WTC11 (cell line): ENCODE measurements at regions not wholly inside any gene's neighbourhood (a gene's known extent, or its start where the extent isn't known, plus 50 kb on each side); places are given as distances from the start of the nearest gene placed in this dataset.
"Not testable (repeated sequence)": the region's sequence is repeated elsewhere in the genome, so short reads cannot be mapped to it uniquely, and the experiment has no call there.

Source experiments
- ATAC-seq: fragments of 200-7000 bp; cut with Tn5 transposase; 2 replicates; pipeline ENCODE4 v1.10.0; 2021; ENCODE audit warnings: mild to moderate bottlenecking, moderate library complexity
- CTCF ChIA-PET: fragments of 300-600 bp; sonication (Branson Sonifier 250); formaldehyde crosslinking; loops from one replicate; lab custom pipeline; 2021; ENCODE audit warnings: antibody characterized with exemption; lab: Charles Lee
- POLR2A ChIA-PET: fragments of 350-600 bp; sonication (Branson Sonifier 250); formaldehyde crosslinking; loops from one replicate; lab custom pipeline; 2021; ENCODE audit warnings: antibody characterized with exemption; lab: Charles Lee
- DNase-seq: peaks from one replicate; pipeline ENCODE4 v3.0.0; 2021; ENCODE audit warnings: low spot score
- H3K27ac Mint-ChIP-seq: 2 replicates; pipeline ENCODE4 v1.8.0; 2021; ENCODE audit warnings: mixed read lengths
- H3K27me3 Mint-ChIP-seq: 2 replicates; pipeline ENCODE4 v1.8.0; 2021; ENCODE audit warnings: low read depth, mild to moderate bottlenecking, moderate library complexity, mixed read lengths
- H3K36me3 Mint-ChIP-seq: 2 replicates; pipeline ENCODE4 v1.8.0; 2021; ENCODE audit warnings: mixed read lengths
- H3K4me1 Mint-ChIP-seq: 2 replicates; pipeline ENCODE4 v1.8.0; 2022; ENCODE audit warnings: mixed read lengths
- H3K4me3 Mint-ChIP-seq: 2 replicates; pipeline ENCODE4 v1.8.0; 2021; ENCODE audit warnings: mild to moderate bottlenecking, moderate library complexity, mixed read lengths
- H3K9me3 Mint-ChIP-seq: 2 replicates; pipeline ENCODE4 v1.8.0; 2021; ENCODE audit warnings: mixed read lengths
- ATF2 ChIP-seq: sonication (generic); formaldehyde crosslinking; IDR thresholded peaks from 2 replicates; pipeline ENCODE4 v1.8.1; 2022; ENCODE audit warnings: low read depth, missing genetic modification reagents, borderline replicate concordance
- ATF6 ChIP-seq: sonication (generic); formaldehyde crosslinking; IDR thresholded peaks from 2 replicates; pipeline ENCODE4 v1.8.1; 2023; ENCODE audit warnings: mild to moderate bottlenecking, missing genetic modification reagents
- ELF4 ChIP-seq: sonication (generic); formaldehyde crosslinking; IDR thresholded peaks from 2 replicates; pipeline ENCODE4 v1.8.1; 2022; ENCODE audit warnings: low read depth, mild to moderate bottlenecking, moderate library complexity, missing genetic modification reagents
- ERG ChIP-seq: fragments of 250-450 bp; sonication (Bioruptor Pico); IDR thresholded peaks from 2 replicates; pipeline ENCODE4 v1.8.0; 2021; ENCODE audit warnings: mild to moderate bottlenecking
- HMGA2 ChIP-seq: fragments of 250-450 bp; sonication (Bioruptor Pico); IDR thresholded peaks from 2 replicates; pipeline ENCODE4 v1.4.0; 2021; ENCODE audit warnings: mild to moderate bottlenecking, moderate library complexity
- IRF1 ChIP-seq: sonication (generic); formaldehyde crosslinking; IDR thresholded peaks from 2 replicates; pipeline ENCODE4 v1.8.0; 2023; ENCODE audit warnings: missing genetic modification reagents
- MYBL2 ChIP-seq: sonication (generic); formaldehyde crosslinking; IDR thresholded peaks from 2 replicates; pipeline ENCODE4 v1.8.1; 2023; ENCODE audit warnings: mild to moderate bottlenecking, moderate library complexity, missing genetic modification reagents
- NFYB ChIP-seq: sonication (generic); formaldehyde crosslinking; conservative IDR thresholded peaks from 2 replicates; pipeline ENCODE4 v1.8.0; 2022; ENCODE audit warnings: low read depth, missing genetic modification reagents
- TEAD1 ChIP-seq: sonication (generic); formaldehyde crosslinking; IDR thresholded peaks from 2 replicates; pipeline ENCODE4 v1.8.0; 2022; ENCODE audit warnings: mild to moderate bottlenecking, missing genetic modification reagents
- TP53 ChIP-seq: sonication (generic); formaldehyde crosslinking; IDR thresholded peaks from 2 replicates; pipeline ENCODE4 v1.8.1; 2023; ENCODE audit warnings: mild to moderate bottlenecking, missing genetic modification reagents
- ZBTB21 ChIP-seq: sonication (generic); formaldehyde crosslinking; IDR thresholded peaks from 2 replicates; pipeline ENCODE4 v1.8.1; 2023; ENCODE audit warnings: mild to moderate bottlenecking, missing genetic modification reagents, borderline replicate concordance
- ZNF232 ChIP-seq: sonication (generic); formaldehyde crosslinking; IDR thresholded peaks from 2 replicates; pipeline ENCODE4 v1.8.0; 2022; ENCODE audit warnings: mild to moderate bottlenecking, missing genetic modification reagents
- ZNF263 ChIP-seq: sonication (generic); formaldehyde crosslinking; IDR thresholded peaks from 2 replicates; pipeline ENCODE4 v1.8.1; 2022; ENCODE audit warnings: low read depth, mild to moderate bottlenecking, moderate library complexity, missing genetic modification reagents
- ZNF425 ChIP-seq: fragments of 250-450 bp; sonication (Bioruptor Pico); conservative IDR thresholded peaks from 2 replicates; pipeline ENCODE4 v1.9.0; 2021; ENCODE audit warnings: mild to moderate bottlenecking
- ZNF532 ChIP-seq: fragments of 250-450 bp; sonication (Bioruptor Pico); IDR thresholded peaks from 2 replicates; pipeline ENCODE4 v1.9.0; 2021; ENCODE audit warnings: mild to moderate bottlenecking, borderline replicate concordance

- no peak for TF ChIP-seq ATF2
- no peak for TF ChIP-seq TP53 (CRISPR knock-in tag)
- TF ChIP-seq ZNF232 (CRISPR knock-in tag) = no peak
- TF ChIP-seq ZNF263 (CRISPR knock-in tag) = no peak
- TF ChIP-seq MYBL2 (CRISPR knock-in tag) = no peak
- TF ChIP-seq, all 79 proteins: peak for 0
Observed at GRCh38 chr21:35190201-35190701, 141.1 kb upstream of the RUNX1 start (continued).

- Mint-ChIP-seq H3K27me3 (peaks cover 4% of the 10 kb centered on the region; the same call in 1 of the 2 replicates), H3K36me3 (no peaks in the 10 kb centered on the region), H3K4me1 (peaks cover 23% of the 10 kb centered on the region), H3K27ac (no peak overlapping the region)
- DNase-seq = no peak
- POLR2A ChIA-PET = no interaction called here
- TF ChIP-seq MYBL2 (CRISPR knock-in tag) (no peak), ERG (no peak), ZNF425 (no peak), ATF6 (CRISPR knock-in tag) (no peak), NFYB (CRISPR knock-in tag) (no peak), HMGA2 (CRISPR knock-in tag) (no peak), IRF1 (no peak), ZBTB21 (CRISPR knock-in tag) (no peak), TEAD1 (CRISPR knock-in tag) (no peak), ZNF532 (CRISPR knock-in tag) (no peak), ELF4 (CRISPR knock-in tag) (no peak)
- TF ChIP-seq, all 79 proteins: peak for 0
- no peak for ATAC-seq
- Mint-ChIP-seq H3K9me3 (peaks cover 2% of the 10 kb centered on the region), H3K4me3 (no peak overlapping the region)
- CTCF ChIA-PET = interaction anchor here (0.5 kb wide), 1 partner anchor 675 kb away, joined by 3 read pairs; no protein-coding TSS in a partner anchor
Observed at GRCh38 chr21:35189077-35189863, 140.2 kb upstream of the RUNX1 start.

GRCh38 chr21:35183389-35183788 is 134.3 kb upstream of the RUNX1 start:
- ATAC-seq, H3K4me3 Mint-ChIP-seq, POLR2A ChIA-PET, H3K36me3 Mint-ChIP-seq, H3K27me3 Mint-ChIP-seq, CTCF ChIA-PET, DNase-seq, H3K27ac Mint-ChIP-seq: not testable (repeated sequence)
- Mint-ChIP-seq H3K4me1 (peaks cover 12% of the 10 kb centered on the region), H3K9me3 (peaks cover 18% of the 10 kb centered on the region)
